HFFc6 (cell line): ENCODE measurements at regions not wholly inside any gene's neighbourhood (a gene's known extent, or its start where the extent isn't known, plus 50 kb on each side); places are given as distances from the start of the nearest gene placed in this dataset.

Experiments used
- DNase-seq: peaks from one replicate; pipeline ENCODE4 v3.0.0-alpha.2; 2018
- H3K27ac Mint-ChIP-seq: 2 replicates; pipeline ENCODE4 v1.8.0; 2020; ENCODE audit warnings: mild to moderate bottlenecking, mixed read lengths
- H3K27me3 Mint-ChIP-seq: 2 replicates; pipeline ENCODE4 v1.8.0; 2021; ENCODE audit warnings: mild to moderate bottlenecking, moderate library complexity, mixed read lengths; ENCODE audit not compliant: insufficient read depth
- H3K36me3 Mint-ChIP-seq: 2 replicates; pipeline ENCODE4 v1.8.0; 2021; ENCODE audit warnings: low read depth, mixed read lengths
- H3K4me1 Mint-ChIP-seq: 2 replicates; pipeline ENCODE4 v1.8.0; 2020; ENCODE audit warnings: low read depth, mixed read lengths
- H3K4me3 Mint-ChIP-seq: 2 replicates; pipeline ENCODE4 v1.8.0; 2020; ENCODE audit warnings: mild to moderate bottlenecking, moderate library complexity, mixed read lengths
- H3K9me3 Mint-ChIP-seq: 2 replicates; pipeline ENCODE4 v1.8.0; 2020; ENCODE audit warnings: mild to moderate bottlenecking, mixed read lengths
- TF ChIP-seq, protein P1 (sequence below): fragments of 200-600 bp; sonication (generic); IDR thresholded peaks from 2 replicates; pipeline ENCODE4 v1.5.0; 2021; ENCODE audit warnings: antibody characterized with exemption, mild to moderate bottlenecking

GRCh38 chr10:131009791-131010190, 301.7 kb downstream of the TCERG1L start:
- TF ChIP-seq, protein P1, sequence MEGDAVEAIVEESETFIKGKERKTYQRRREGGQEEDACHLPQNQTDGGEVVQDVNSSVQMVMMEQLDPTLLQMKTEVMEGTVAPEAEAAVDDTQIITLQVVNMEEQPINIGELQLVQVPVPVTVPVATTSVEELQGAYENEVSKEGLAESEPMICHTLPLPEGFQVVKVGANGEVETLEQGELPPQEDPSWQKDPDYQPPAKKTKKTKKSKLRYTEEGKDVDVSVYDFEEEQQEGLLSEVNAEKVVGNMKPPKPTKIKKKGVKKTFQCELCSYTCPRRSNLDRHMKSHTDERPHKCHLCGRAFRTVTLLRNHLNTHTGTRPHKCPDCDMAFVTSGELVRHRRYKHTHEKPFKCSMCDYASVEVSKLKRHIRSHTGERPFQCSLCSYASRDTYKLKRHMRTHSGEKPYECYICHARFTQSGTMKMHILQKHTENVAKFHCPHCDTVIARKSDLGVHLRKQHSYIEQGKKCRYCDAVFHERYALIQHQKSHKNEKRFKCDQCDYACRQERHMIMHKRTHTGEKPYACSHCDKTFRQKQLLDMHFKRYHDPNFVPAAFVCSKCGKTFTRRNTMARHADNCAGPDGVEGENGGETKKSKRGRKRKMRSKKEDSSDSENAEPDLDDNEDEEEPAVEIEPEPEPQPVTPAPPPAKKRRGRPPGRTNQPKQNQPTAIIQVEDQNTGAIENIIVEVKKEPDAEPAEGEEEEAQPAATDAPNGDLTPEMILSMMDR: no peak
- H3K36me3 Mint-ChIP-seq: no peaks in the 10 kb centered on the region; the same call in 1 of the 2 replicates

GRCh38 chr10:131010965-131011575, 300.5 kb downstream of the TCERG1L start:
- Mint-ChIP-seq H3K36me3 (no peaks in the 10 kb centered on the region; the same call in 1 of the 2 replicates), H3K27ac (no peak overlapping the region), H3K27me3 (no peaks in the 10 kb centered on the region), H3K4me3 (no peak overlapping the region), H3K9me3 (peaks cover 64% of the 10 kb centered on the region), H3K4me1 (no peaks in the 10 kb centered on the region)
- no peak for DNase-seq
- TF ChIP-seq, protein P1: no peak

More at GRCh38 chr10:131009791-131010190, 301.7 kb downstream of the TCERG1L start:
- Mint-ChIP-seq H3K9me3 (peaks cover 54% of the 10 kb centered on the region), H3K4me1 (no peaks in the 10 kb centered on the region), H3K4me3 (no peak overlapping the region), H3K27ac (no peak overlapping the region), H3K27me3 (no peaks in the 10 kb centered on the region)
- DNase-seq: no peak

DNA sequence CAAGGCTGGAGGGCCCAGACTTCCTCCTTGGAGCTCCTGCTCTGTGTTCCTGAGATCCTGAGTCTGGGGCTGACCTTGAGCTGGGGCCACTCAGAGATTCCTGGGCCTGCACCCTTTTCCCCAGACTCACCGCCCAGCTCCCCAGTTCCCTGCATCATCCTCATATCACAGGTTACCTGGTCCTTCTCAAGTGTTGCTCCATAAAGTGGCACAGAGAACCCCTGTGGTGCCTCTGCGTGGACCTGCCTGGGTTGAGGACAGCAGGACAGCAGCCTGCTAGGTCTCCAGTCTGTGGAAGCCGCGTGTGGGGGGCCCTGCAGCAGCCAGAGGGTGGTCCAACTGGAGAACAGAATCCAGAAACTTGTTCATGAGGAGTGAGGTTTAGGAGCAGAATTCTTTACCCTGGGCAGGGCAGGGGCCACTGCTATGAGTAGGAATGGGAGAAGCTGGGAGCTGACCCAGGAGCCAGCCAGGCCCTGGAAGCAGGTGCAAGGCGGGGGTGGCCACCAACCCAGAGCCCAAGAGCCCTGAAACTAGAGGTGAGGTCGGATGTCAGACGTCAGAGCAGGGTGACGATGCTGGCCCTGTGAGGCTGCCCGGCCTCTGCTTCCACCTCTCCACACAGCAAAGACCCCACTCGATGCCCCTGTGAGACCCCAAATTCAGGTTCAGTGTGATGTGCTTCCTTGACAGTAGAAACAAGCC, 299.4 kb downstream of the TCERG1L start:
- H3K4me3 Mint-ChIP-seq: no peak overlapping the region
- DNase-seq: no peak
- TF ChIP-seq, protein P1: no peak
- peaks cover 64% of the 10 kb centered on the region for H3K9me3 Mint-ChIP-seq
- H3K4me1 Mint-ChIP-seq: no peaks in the 10 kb centered on the region
- no peaks in the 10 kb centered on the region; the same call in 1 of the 2 replicates for H3K36me3 Mint-ChIP-seq
- H3K27ac Mint-ChIP-seq: no peak overlapping the region
- H3K27me3 Mint-ChIP-seq: no peaks in the 10 kb centered on the region

DNA sequence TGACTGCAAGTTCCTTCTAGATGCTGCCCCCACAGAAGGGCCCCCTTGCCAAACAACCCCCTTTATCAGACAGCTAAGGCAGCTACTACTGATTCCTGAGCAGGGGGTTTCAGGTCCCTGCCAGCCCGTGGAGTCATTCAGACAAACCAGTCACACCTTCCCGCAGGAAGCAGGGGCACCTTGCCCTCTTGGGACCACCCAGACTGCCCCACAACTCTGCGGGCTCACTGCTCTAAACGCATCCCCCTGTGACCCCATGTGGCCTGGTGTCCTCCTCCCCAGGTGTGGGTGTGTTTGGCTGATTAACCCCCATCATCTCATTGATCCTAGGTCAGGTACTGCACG, 298.9 kb downstream of the TCERG1L start:
- H3K27ac Mint-ChIP-seq: no peak overlapping the region
- DNase-seq: no peak
- H3K27me3 Mint-ChIP-seq: no peaks in the 10 kb centered on the region
- TF ChIP-seq, protein P1: no peak
- H3K9me3 Mint-ChIP-seq: peaks cover 64% of the 10 kb centered on the region
- H3K4me3 Mint-ChIP-seq: no peak overlapping the region
- H3K4me1 Mint-ChIP-seq: no peaks in the 10 kb centered on the region
- no peaks in the 10 kb centered on the region; the same call in 1 of the 2 replicates for H3K36me3 Mint-ChIP-seq

DNA sequence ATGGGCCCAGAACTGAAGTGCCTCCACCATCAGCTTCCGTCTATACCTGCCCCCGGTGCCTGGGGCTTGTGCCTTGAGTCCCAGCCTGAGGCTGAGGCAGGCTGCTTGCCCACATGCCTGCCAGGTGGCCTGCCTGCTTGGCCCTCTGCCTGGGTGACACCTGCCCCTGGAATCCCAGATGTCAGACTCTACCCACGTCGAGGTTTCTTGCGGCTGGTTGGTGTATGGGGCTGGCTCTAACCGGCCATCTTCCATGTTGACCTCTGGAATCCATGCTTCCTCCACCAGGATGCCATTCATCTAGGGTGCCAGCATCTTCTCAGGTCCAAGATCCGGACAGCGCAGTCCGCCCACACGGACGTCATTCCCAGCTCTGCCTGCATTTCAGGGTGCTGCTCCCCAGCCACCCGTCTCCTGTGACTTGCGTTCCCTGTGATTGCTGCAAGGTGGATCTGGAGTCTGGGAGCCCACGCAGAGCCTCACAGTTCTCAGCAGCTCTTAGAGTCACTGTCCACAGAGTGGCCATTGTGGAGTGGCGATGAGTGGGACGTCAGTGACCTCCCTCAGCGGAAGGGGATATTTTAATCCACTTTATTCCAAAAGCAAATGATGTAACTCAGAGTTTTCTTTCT, 298.1 kb downstream of the TCERG1L start:
- H3K4me1 Mint-ChIP-seq: no peaks in the 10 kb centered on the region

More for the DNA sequence above, 298.1 kb downstream of the TCERG1L start:
- H3K4me3 Mint-ChIP-seq: no peak overlapping the region
- peaks cover 65% of the 10 kb centered on the region for H3K9me3 Mint-ChIP-seq
- no peak overlapping the region for H3K27ac Mint-ChIP-seq
- no peaks in the 10 kb centered on the region for H3K27me3 Mint-ChIP-seq
- H3K36me3 Mint-ChIP-seq: no peaks in the 10 kb centered on the region
- TF ChIP-seq, protein P1: no peak
- no peak for DNase-seq
